Bronchial epithelial cell (primary cell): ENCODE measurements at regions not wholly inside any gene's neighbourhood (a gene's known extent, or its start where the extent isn't known, plus 50 kb on each side); places are given as distances from the start of the nearest gene placed in this dataset.

ENCODE experiments used
- DNase-seq: peaks from one replicate; pipeline ENCODE4 v3.0.0-alpha.2; 2010; ENCODE audit warnings: low read depth
- FAIRE-seq: peaks from 2 replicates; lab custom pipeline; 2011; peaks lifted over from hg19 to GRCh38; lab: Jason Lieb, UNC
- H3K27me3 ChIP-seq: 2 replicates; pipeline ENCODE4 v1.5.1; 2011; ENCODE audit warnings: low read length; ENCODE audit not compliant: control insufficient read depth, insufficient read depth
- H3K36me3 ChIP-seq: 2 replicates; pipeline ENCODE4 v1.5.1; 2011; ENCODE audit warnings: low read length; ENCODE audit not compliant: control insufficient read depth, insufficient read depth
- H3K4me3 ChIP-seq: 2 replicates; pipeline ENCODE4 v1.5.1; 2011; ENCODE audit warnings: mild to moderate bottlenecking, low read depth, low read length, control low read depth
- CTCF ChIP-seq: IDR thresholded peaks from 2 replicates; pipeline ENCODE4 v1.5.1; 2011; ENCODE audit warnings: mild to moderate bottlenecking, moderate library complexity, low read length, control low read depth, inconsistent platforms; ENCODE audit not compliant: insufficient read depth, severe bottlenecking

- FAIRE-seq (no peak), DNase-seq (no peak)
- H3K27me3 ChIP-seq, result no peaks in the 10 kb centered on the region
- H3K4me3 ChIP-seq, result no peak overlapping the region
- H3K36me3 ChIP-seq, result no peaks in the 10 kb centered on the region
- TF ChIP-seq CTCF, result no peak
Observed at GRCh38 chr7:81624650-81625631, 144.9 kb downstream of the HGF start.

GRCh38 chr7:81624021-81624592 lies 145.7 kb downstream of the HGF start:
- DNase-seq (no peak), FAIRE-seq (no peak)
- no peak for TF ChIP-seq CTCF
- no peaks in the 10 kb centered on the region for H3K36me3 ChIP-seq
- no peak overlapping the region for H3K4me3 ChIP-seq
- no peaks in the 10 kb centered on the region for H3K27me3 ChIP-seq

GRCh38 chr7:81623251-81623855 lies 146.5 kb downstream of the HGF start:
- Histone ChIP-seq H3K4me3 (no peak overlapping the region), H3K36me3 (no peaks in the 10 kb centered on the region), H3K27me3 (no peaks in the 10 kb centered on the region)
- TF ChIP-seq CTCF, result no peak
- peak; percentile 90 for DNase-seq
- no peak for FAIRE-seq

- FAIRE-seq (no peak), DNase-seq (no peak)
- no peak for TF ChIP-seq CTCF
Observed at GRCh38 chr7:81621893-81622292, 148.0 kb downstream of the HGF start.

GRCh38 chr7:81618396-81619014 lies 151.3 kb downstream of the HGF start:
- H3K36me3 ChIP-seq, result no peaks in the 10 kb centered on the region
- no peak for FAIRE-seq
- peak; percentile 93 for DNase-seq

More at GRCh38 chr7:81621893-81622292, 148.0 kb downstream of the HGF start:
- no peaks in the 10 kb centered on the region for H3K36me3 ChIP-seq
- H3K4me3 ChIP-seq, result no peak overlapping the region
- H3K27me3 ChIP-seq, result no peaks in the 10 kb centered on the region

More at GRCh38 chr7:81618396-81619014, 151.3 kb downstream of the HGF start:
- Histone ChIP-seq H3K4me3 (no peak overlapping the region), H3K27me3 (no peaks in the 10 kb centered on the region)
- TF ChIP-seq CTCF, result no peak
